ENCODE measurements at regions not wholly inside any gene's neighbourhood (a gene's known extent, or its start where the extent isn't known, plus 50 kb on each side); places are given as distances from the start of the nearest gene placed in this dataset.

DNA sequence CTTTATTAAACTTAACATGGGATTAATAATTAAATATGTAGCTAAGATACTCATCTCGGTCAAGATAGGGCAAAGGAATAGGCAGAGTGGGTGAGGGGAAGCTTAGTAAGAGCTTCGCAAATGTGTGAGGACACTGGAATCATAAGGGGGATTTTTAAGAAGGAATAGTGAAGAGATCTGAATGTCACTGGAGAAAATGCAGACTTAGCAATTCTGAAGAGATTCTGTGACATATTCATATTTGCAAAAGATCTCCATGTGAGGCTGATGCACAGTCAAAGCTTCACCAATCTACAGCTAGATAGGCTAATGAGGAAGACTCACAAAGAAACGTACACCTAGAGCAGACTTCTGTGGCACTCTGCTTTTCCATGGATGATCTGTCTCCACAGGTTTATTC, 1202.8 kb upstream of the CDH6 start:
- Histone ChIP-seq H3K27me3 (ENCODE audit: insufficient read depth, low read length, poor library complexity) (no peaks in the 10 kb centered on the region), H3K4me3 (ENCODE audit: low read depth in 1 of 2, low read length in 2 of 2) (no peak overlapping the region), H3K4me2 (ENCODE audit: insufficient read depth, low read length) (no peak overlapping the region), H2AFZ (ENCODE audit: low read depth, low read length) (no peak overlapping the region), H3K36me3 (ENCODE audit: insufficient read depth, low read length) (no peaks in the 10 kb centered on the region), H3K79me2 (ENCODE audit: insufficient read depth, low read length) (no peaks in the 10 kb centered on the region), H3K9ac (ENCODE audit: low read depth, low read length) (no peak overlapping the region), H3K9me3 (ENCODE audit: insufficient read depth, low read length, severe bottlenecking) (no peaks in the 10 kb centered on the region), H3K27ac (ENCODE audit: low read length) (no peak overlapping the region), H4K20me1 (ENCODE audit: insufficient read depth, low read length) (no peaks in the 10 kb centered on the region), H3K4me1 (ENCODE audit: insufficient read depth, low read length) (no peaks in the 10 kb centered on the region)
- DNase-seq (no peak), ATAC-seq (ENCODE audit: insufficient read depth, low read depth) (no peak)
- TF ChIP-seq EZH2 (IDR thresholded peaks at IDR 0.05; ENCODE audit: borderline replicate concordance, low read depth, low read length, severe bottlenecking) = no peak
- no peak for TF ChIP-seq CTCF (IDR thresholded peaks at IDR 0.05; ENCODE audit: borderline replicate concordance, extremely low read depth, low read length, poor library complexity, severe bottlenecking)

GRCh38 chr5:29984156-29984540, 1209.3 kb upstream of the CDH6 start:
- H3K36me3 ChIP-seq (ENCODE audit: insufficient read depth, low read length) = no peaks in the 10 kb centered on the region
- no peak for ATAC-seq (ENCODE audit: insufficient read depth, low read depth)
- H3K9me3 ChIP-seq (ENCODE audit: insufficient read depth, low read length, severe bottlenecking) = no peaks in the 10 kb centered on the region
- no peak overlapping the region for H3K4me3 ChIP-seq (ENCODE audit: low read depth in 1 of 2, low read length in 2 of 2)
- TF ChIP-seq EZH2 (IDR thresholded peaks at IDR 0.05; ENCODE audit: borderline replicate concordance, low read depth, low read length, severe bottlenecking) = no peak
- TF ChIP-seq CTCF (IDR thresholded peaks at IDR 0.05; ENCODE audit: borderline replicate concordance, extremely low read depth, low read length, poor library complexity, severe bottlenecking) = no peak
- no peak overlapping the region for H3K27ac ChIP-seq (ENCODE audit: low read length)
- H4K20me1 ChIP-seq (ENCODE audit: insufficient read depth, low read length) = no peaks in the 10 kb centered on the region
- H3K79me2 ChIP-seq (ENCODE audit: insufficient read depth, low read length) = no peaks in the 10 kb centered on the region
- H3K4me2 ChIP-seq (ENCODE audit: insufficient read depth, low read length) = no peak overlapping the region
- H3K9ac ChIP-seq (ENCODE audit: low read depth, low read length) = no peak overlapping the region
- H3K4me1 ChIP-seq (ENCODE audit: insufficient read depth, low read length) = no peaks in the 10 kb centered on the region
- no peak overlapping the region for H2AFZ ChIP-seq (ENCODE audit: low read depth, low read length)
- H3K27me3 ChIP-seq (ENCODE audit: insufficient read depth, low read length, poor library complexity) = no peaks in the 10 kb centered on the region
- no peak for DNase-seq

GRCh38 chr5:29983528-29984155, 1209.8 kb upstream of the CDH6 start:
- no peak overlapping the region for H3K4me2 ChIP-seq (ENCODE audit: insufficient read depth, low read length)
- TF ChIP-seq CTCF (IDR thresholded peaks at IDR 0.05; ENCODE audit: borderline replicate concordance, extremely low read depth, low read length, poor library complexity, severe bottlenecking) = no peak
- no peak for TF ChIP-seq EZH2 (IDR thresholded peaks at IDR 0.05; ENCODE audit: borderline replicate concordance, low read depth, low read length, severe bottlenecking)
- H3K9ac ChIP-seq (ENCODE audit: low read depth, low read length) = no peak overlapping the region
- no peaks in the 10 kb centered on the region for H3K4me1 ChIP-seq (ENCODE audit: insufficient read depth, low read length)
- H3K9me3 ChIP-seq (ENCODE audit: insufficient read depth, low read length, severe bottlenecking) = no peaks in the 10 kb centered on the region
- no peak overlapping the region for H3K27ac ChIP-seq (ENCODE audit: low read length)
- no peaks in the 10 kb centered on the region for H3K36me3 ChIP-seq (ENCODE audit: insufficient read depth, low read length)
- H3K79me2 ChIP-seq (ENCODE audit: insufficient read depth, low read length) = no peaks in the 10 kb centered on the region
- no peaks in the 10 kb centered on the region for H3K27me3 ChIP-seq (ENCODE audit: insufficient read depth, low read length, poor library complexity)
- no peak for DNase-seq
- no peak overlapping the region for H2AFZ ChIP-seq (ENCODE audit: low read depth, low read length)
- H3K4me3 ChIP-seq (ENCODE audit: low read depth in 1 of 2, low read length in 2 of 2) = no peak overlapping the region
- no peak for ATAC-seq (ENCODE audit: insufficient read depth, low read depth)
- H4K20me1 ChIP-seq (ENCODE audit: insufficient read depth, low read length) = no peaks in the 10 kb centered on the region

DNA sequence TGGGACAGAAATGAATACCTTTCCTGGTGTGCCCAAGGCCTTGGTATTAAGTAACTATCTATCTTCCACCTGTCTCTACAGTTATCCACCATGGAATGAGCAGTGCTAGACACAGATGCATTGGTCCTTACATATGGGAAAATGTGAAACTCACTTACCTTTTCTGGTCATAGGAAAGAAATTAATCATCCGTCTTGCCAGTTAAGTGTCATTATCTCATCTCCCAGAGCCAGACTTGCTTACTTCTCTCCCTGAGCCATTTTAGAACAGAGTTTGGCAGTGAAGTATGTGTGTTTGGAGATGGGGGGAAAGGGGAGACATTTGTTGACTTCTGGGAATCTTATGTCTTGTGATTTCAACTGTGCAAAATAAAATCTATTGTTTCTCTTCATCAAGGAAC, 1211.0 kb upstream of the CDH6 start:
- Histone ChIP-seq H3K27me3 (ENCODE audit: insufficient read depth, low read length, poor library complexity) (no peaks in the 10 kb centered on the region), H3K36me3 (ENCODE audit: insufficient read depth, low read length) (no peaks in the 10 kb centered on the region), H4K20me1 (ENCODE audit: insufficient read depth, low read length) (no peaks in the 10 kb centered on the region), H3K9me3 (ENCODE audit: insufficient read depth, low read length, severe bottlenecking) (no peaks in the 10 kb centered on the region), H2AFZ (ENCODE audit: low read depth, low read length) (no peak overlapping the region), H3K4me3 (ENCODE audit: low read depth in 1 of 2, low read length in 2 of 2) (no peak overlapping the region), H3K79me2 (ENCODE audit: insufficient read depth, low read length) (no peaks in the 10 kb centered on the region), H3K9ac (ENCODE audit: low read depth, low read length) (no peak overlapping the region), H3K27ac (ENCODE audit: low read length) (no peak overlapping the region), H3K4me1 (ENCODE audit: insufficient read depth, low read length) (no peaks in the 10 kb centered on the region), H3K4me2 (ENCODE audit: insufficient read depth, low read length) (no peak overlapping the region)
- no peak for ATAC-seq (ENCODE audit: insufficient read depth, low read depth)
- DNase-seq = no peak
- TF ChIP-seq CTCF (IDR thresholded peaks at IDR 0.05; ENCODE audit: borderline replicate concordance, extremely low read depth, low read length, poor library complexity, severe bottlenecking) (no peak), EZH2 (IDR thresholded peaks at IDR 0.05; ENCODE audit: borderline replicate concordance, low read depth, low read length, severe bottlenecking) (no peak)

All from DND-41 (cell line).